Endothelial cell (in vitro differentiated cells): ENCODE measurements at regions not wholly inside any gene's neighbourhood (a gene's known extent, or its start where the extent isn't known, plus 50 kb on each side); places are given as distances from the start of the nearest gene placed in this dataset.

Source experiments
- DNase-seq: peaks from one replicate; pipeline ENCODE4 v3.0.0; 2021; ENCODE audit warnings: low spot score
- H3K27ac Mint-ChIP-seq: one replicate; pipeline ENCODE4 v1.8.0; 2021; ENCODE audit warnings: mixed read lengths, inconsistent platforms; ENCODE audit not compliant: unreplicated experiment
- H3K27me3 Mint-ChIP-seq: one replicate; pipeline ENCODE4 v1.8.0; 2021; ENCODE audit warnings: mild to moderate bottlenecking, moderate library complexity, mixed read lengths, inconsistent platforms; ENCODE audit not compliant: unreplicated experiment
- H3K36me3 Mint-ChIP-seq: one replicate; pipeline ENCODE4 v1.8.0; 2021; ENCODE audit warnings: mild to moderate bottlenecking, low read depth, mixed read lengths, inconsistent platforms; ENCODE audit not compliant: unreplicated experiment
- H3K4me1 Mint-ChIP-seq: one replicate; pipeline ENCODE4 v1.8.0; 2021; ENCODE audit warnings: mild to moderate bottlenecking, mixed read lengths, inconsistent platforms; ENCODE audit not compliant: unreplicated experiment
- H3K4me3 Mint-ChIP-seq: one replicate; pipeline ENCODE4 v1.8.0; 2021; ENCODE audit warnings: mild to moderate bottlenecking, mixed read lengths, inconsistent platforms; ENCODE audit not compliant: unreplicated experiment
- H3K9me3 Mint-ChIP-seq: one replicate; pipeline ENCODE4 v1.8.0; 2021; ENCODE audit warnings: mixed read lengths, inconsistent platforms; ENCODE audit not compliant: unreplicated experiment
- TF ChIP-seq, protein P1 (sequence below): fragments of 200-600 bp; sonication (generic); IDR thresholded peaks from one replicate; pipeline ENCODE4 v1.5.0; 2021; ENCODE audit warnings: antibody characterized with exemption; ENCODE audit not compliant: unreplicated experiment

DNA sequence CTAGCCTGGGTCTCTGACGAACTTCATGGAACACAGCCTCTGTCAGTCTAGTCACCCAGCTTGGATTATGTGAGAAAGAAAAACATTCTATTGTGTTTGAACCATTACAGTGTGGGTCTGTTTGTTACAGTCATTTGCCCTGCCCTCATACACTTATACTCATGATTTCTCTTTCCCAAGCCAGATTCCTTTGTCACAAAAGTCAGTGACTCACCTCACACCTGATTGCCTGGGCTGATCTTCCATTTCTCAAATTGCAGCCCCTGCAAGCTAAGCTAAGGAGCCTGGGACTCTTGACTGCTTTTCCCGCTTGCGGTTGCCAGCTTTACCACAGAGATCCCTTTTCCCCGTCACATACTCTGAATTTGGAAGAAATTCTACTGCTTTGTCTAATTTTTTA is 395.9 kb downstream of the SAMD5 start:
- H3K27me3 Mint-ChIP-seq = no peaks in the 10 kb centered on the region

DNA sequence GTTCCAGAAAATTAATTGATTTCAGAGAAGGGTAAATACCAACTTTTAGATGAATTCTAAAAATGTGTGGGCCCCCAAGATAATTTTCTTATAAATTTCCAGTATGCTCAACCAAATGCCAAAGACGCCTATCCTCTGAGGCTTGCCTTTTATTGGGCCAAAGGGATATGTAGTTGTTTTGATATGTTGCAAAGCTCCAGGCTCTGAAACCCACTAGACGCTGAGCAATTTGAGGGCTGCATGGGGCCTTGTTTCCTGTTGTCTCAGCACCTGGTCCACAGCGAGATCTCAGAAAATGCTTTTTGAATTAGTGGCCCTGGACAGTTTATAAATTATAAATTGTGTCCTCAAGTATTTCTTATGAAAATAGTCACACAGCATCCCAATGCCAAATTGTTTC is 397.2 kb downstream of the SAMD5 start:
- no peak overlapping the region for H3K27ac Mint-ChIP-seq
- no peak overlapping the region for H3K4me3 Mint-ChIP-seq
- DNase-seq = no peak
- no peaks in the 10 kb centered on the region for H3K27me3 Mint-ChIP-seq
- no peaks in the 10 kb centered on the region for H3K36me3 Mint-ChIP-seq
- no peaks in the 10 kb centered on the region for H3K4me1 Mint-ChIP-seq
- H3K9me3 Mint-ChIP-seq = no peaks in the 10 kb centered on the region
- TF ChIP-seq, protein P1, sequence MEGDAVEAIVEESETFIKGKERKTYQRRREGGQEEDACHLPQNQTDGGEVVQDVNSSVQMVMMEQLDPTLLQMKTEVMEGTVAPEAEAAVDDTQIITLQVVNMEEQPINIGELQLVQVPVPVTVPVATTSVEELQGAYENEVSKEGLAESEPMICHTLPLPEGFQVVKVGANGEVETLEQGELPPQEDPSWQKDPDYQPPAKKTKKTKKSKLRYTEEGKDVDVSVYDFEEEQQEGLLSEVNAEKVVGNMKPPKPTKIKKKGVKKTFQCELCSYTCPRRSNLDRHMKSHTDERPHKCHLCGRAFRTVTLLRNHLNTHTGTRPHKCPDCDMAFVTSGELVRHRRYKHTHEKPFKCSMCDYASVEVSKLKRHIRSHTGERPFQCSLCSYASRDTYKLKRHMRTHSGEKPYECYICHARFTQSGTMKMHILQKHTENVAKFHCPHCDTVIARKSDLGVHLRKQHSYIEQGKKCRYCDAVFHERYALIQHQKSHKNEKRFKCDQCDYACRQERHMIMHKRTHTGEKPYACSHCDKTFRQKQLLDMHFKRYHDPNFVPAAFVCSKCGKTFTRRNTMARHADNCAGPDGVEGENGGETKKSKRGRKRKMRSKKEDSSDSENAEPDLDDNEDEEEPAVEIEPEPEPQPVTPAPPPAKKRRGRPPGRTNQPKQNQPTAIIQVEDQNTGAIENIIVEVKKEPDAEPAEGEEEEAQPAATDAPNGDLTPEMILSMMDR = no peak

More for the DNA sequence above, 395.9 kb downstream of the SAMD5 start:
- DNase-seq = no peak
- Mint-ChIP-seq H3K4me1 (no peaks in the 10 kb centered on the region), H3K36me3 (no peaks in the 10 kb centered on the region), H3K27ac (no peak overlapping the region), H3K9me3 (no peaks in the 10 kb centered on the region), H3K4me3 (no peak overlapping the region)
- TF ChIP-seq, protein P1 = no peak

DNA sequence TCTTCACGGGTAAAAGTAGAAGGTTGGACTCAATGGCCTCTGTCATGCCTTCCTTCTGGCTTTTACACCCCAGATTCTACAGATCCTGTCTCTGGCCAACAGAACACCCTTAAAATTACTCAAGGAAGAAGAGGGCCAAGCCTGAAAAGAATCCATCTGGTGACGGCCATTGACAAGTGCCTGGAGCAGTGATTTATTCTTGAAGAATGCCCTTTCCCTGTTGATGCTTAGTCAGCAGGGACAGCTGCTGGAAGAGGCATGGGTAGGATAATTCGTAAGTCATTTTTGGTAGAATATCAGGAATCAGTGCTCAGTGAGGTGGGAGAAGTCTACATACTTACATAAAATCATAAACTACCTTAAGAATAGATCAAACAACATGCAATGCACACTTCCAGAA is 397.9 kb downstream of the SAMD5 start:
- DNase-seq = no peak
- H3K4me1 Mint-ChIP-seq = no peaks in the 10 kb centered on the region
- H3K27me3 Mint-ChIP-seq = no peaks in the 10 kb centered on the region
- no peaks in the 10 kb centered on the region for H3K36me3 Mint-ChIP-seq
- TF ChIP-seq, protein P1 = no peak
- H3K27ac Mint-ChIP-seq = no peak overlapping the region
- H3K9me3 Mint-ChIP-seq = no peaks in the 10 kb centered on the region
- no peak overlapping the region for H3K4me3 Mint-ChIP-seq

DNA sequence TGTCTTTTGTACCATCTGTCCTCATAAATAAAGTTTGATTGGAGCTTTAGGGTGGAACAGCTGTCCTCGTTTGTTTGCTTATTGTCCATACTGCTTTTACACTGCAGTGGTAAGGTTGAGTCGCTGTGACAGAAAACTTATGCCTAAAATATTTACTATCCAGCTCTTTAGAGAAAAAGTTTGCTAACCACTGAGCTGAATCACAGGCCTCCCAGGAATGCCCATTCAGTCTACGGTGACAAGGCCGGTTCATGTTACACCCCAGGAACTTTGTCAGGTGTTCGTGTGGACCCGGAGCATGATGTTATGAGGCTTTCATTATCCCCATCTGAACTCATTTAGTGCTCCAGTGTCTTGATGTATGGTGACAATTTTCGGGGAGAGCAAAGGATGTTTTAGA is 401.1 kb downstream of the SAMD5 start:
- Mint-ChIP-seq H3K27ac (no peak overlapping the region), H3K9me3 (no peaks in the 10 kb centered on the region)
- TF ChIP-seq, protein P1 = no peak

DNA sequence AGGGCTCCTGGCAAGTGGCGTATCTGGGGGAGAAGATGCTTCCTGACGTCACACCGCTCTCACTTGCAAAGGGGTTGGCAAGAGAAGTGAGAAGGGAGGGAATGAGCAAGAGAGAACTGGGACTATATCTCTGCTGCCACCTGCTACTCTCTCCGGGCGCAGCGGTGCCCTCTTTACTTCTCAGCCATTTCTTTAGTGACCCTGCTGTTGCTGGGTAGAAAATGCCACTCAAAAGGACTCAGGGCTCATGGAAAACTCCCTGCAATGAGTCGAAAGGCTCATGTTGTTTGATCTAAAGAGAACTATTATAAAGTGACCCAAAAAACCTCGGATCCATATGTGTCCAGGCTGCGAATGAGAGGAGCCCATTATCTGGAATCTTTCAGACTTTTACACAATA is 401.8 kb downstream of the SAMD5 start:
- no peak overlapping the region for H3K4me3 Mint-ChIP-seq
- H3K4me1 Mint-ChIP-seq = no peaks in the 10 kb centered on the region
- no peak overlapping the region for H3K27ac Mint-ChIP-seq
- no peaks in the 10 kb centered on the region for H3K36me3 Mint-ChIP-seq
- H3K9me3 Mint-ChIP-seq = no peaks in the 10 kb centered on the region
- TF ChIP-seq, protein P1 = no peak
- DNase-seq = no peak
- H3K27me3 Mint-ChIP-seq = no peaks in the 10 kb centered on the region

More for the DNA sequence above, 401.1 kb downstream of the SAMD5 start:
- no peaks in the 10 kb centered on the region for H3K4me1 Mint-ChIP-seq
- DNase-seq = no peak
- no peaks in the 10 kb centered on the region for H3K36me3 Mint-ChIP-seq
- no peak overlapping the region for H3K4me3 Mint-ChIP-seq
- no peaks in the 10 kb centered on the region for H3K27me3 Mint-ChIP-seq
